ENCODE measurements at regions not wholly inside any gene's neighbourhood (a gene's known extent, or its start where the extent isn't known, plus 50 kb on each side); places are given as distances from the start of the nearest gene placed in this dataset.

DNA sequence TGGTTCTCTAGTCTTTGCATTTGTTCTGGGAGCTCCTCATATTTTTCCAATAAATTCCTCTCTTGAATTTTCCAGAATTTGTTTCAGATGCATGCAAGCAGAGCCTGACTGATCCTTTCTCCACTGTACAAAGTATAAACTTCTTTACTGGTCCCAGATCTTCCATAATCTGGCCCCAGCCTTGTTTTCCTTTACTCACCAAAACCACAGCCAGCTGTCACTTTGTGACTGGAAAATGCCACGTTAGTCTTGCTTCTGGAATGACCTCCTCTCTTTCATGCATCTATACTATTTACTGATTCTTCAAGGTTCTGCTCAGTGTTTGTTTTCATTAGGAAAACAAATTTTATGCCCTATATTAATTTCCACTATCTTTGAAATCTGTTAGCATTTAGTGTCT lies 60.4 kb upstream of the SPPL2A start:
- DNase-seq = no peak
- no peak overlapping the region for H3K4me3 Mint-ChIP-seq (ENCODE audit: low read depth, unreplicated experiment)
- no peaks in the 10 kb centered on the region for H3K27me3 Mint-ChIP-seq (ENCODE audit: unreplicated experiment)
- BruUV-seq (replicated peaks) = no TSS peak
- H3K4me1 Mint-ChIP-seq (ENCODE audit: low read depth, unreplicated experiment) = peaks cover 8% of the 10 kb centered on the region
- H3K36me3 Mint-ChIP-seq (ENCODE audit: insufficient read depth, unreplicated experiment) = no peaks in the 10 kb centered on the region
- no peak overlapping the region for H3K27ac Mint-ChIP-seq (ENCODE audit: unreplicated experiment)
- CTCF ChIA-PET = interaction anchor here (0.6 kb wide), 1 partner anchor 94 kb away, joined by 3 read pairs; no protein-coding TSS in a partner anchor
- intact Hi-C loops (cut with micrococcal nuclease; ENCODE audit: unreplicated experiment) = no loop called here
- TF ChIP-seq CTCF (IDR thresholded peaks at IDR 0.05; ENCODE audit: unreplicated experiment) = no peak
- H3K9me3 Mint-ChIP-seq (ENCODE audit: low read depth, unreplicated experiment) = no peaks in the 10 kb centered on the region

DNA sequence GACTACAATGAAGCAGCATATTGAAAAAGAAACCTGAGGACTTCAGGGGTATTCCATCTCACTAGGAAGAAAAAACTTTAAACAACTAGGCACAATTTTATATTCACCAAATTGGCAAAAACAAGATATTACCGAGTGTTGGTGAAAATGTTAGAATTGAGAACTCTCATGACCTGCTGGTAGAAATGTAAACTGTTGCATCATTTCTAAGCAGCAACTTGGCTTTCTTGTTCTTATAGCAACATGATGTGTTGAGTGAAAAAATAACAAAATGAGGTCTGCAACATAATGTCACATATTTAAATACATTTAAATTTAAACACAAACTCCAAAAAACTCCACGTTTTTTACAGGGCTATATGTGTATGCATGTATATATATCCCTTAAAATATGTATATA lies 59.0 kb upstream of the SPPL2A start:
- H3K4me1 Mint-ChIP-seq (ENCODE audit: low read depth, unreplicated experiment) = peaks cover 8% of the 10 kb centered on the region
- BruUV-seq (replicated peaks) = no TSS peak
- CTCF ChIA-PET = no interaction called here
- DNase-seq = no peak
- no peak for TF ChIP-seq CTCF (IDR thresholded peaks at IDR 0.05; ENCODE audit: unreplicated experiment)
- no peak overlapping the region for H3K27ac Mint-ChIP-seq (ENCODE audit: unreplicated experiment)
- no peak overlapping the region for H3K4me3 Mint-ChIP-seq (ENCODE audit: low read depth, unreplicated experiment)
- intact Hi-C loops (cut with micrococcal nuclease; ENCODE audit: unreplicated experiment) = no loop called here
- H3K36me3 Mint-ChIP-seq (ENCODE audit: insufficient read depth, unreplicated experiment) = no peaks in the 10 kb centered on the region
- H3K9me3 Mint-ChIP-seq (ENCODE audit: low read depth, unreplicated experiment) = no peaks in the 10 kb centered on the region
- H3K27me3 Mint-ChIP-seq (ENCODE audit: unreplicated experiment) = no peaks in the 10 kb centered on the region

GRCh38 chr15:50823281-50823680 lies 57.8 kb upstream of the SPPL2A start:
- DNase-seq = no peak
- Mint-ChIP-seq H3K27me3 (ENCODE audit: unreplicated experiment) (no peaks in the 10 kb centered on the region), H3K4me3 (ENCODE audit: low read depth, unreplicated experiment) (no peak overlapping the region), H3K4me1 (ENCODE audit: low read depth, unreplicated experiment) (no peaks in the 10 kb centered on the region), H3K9me3 (ENCODE audit: low read depth, unreplicated experiment) (no peaks in the 10 kb centered on the region), H3K27ac (ENCODE audit: unreplicated experiment) (no peak overlapping the region), H3K36me3 (ENCODE audit: insufficient read depth, unreplicated experiment) (no peaks in the 10 kb centered on the region)
- no TSS peak for BruUV-seq (replicated peaks)
- CTCF ChIA-PET = no interaction called here
- intact Hi-C loops (cut with micrococcal nuclease; ENCODE audit: unreplicated experiment) = no loop called here
- no peak for TF ChIP-seq CTCF (IDR thresholded peaks at IDR 0.05; ENCODE audit: unreplicated experiment)

- intact Hi-C loops (cut with micrococcal nuclease; ENCODE audit: unreplicated experiment) = no loop called here
- Mint-ChIP-seq H3K9me3 (ENCODE audit: low read depth, unreplicated experiment) (no peaks in the 10 kb centered on the region), H3K4me1 (ENCODE audit: low read depth, unreplicated experiment) (peaks cover 4% of the 10 kb centered on the region), H3K27me3 (ENCODE audit: unreplicated experiment) (no peaks in the 10 kb centered on the region), H3K27ac (ENCODE audit: unreplicated experiment) (no peak overlapping the region), H3K36me3 (ENCODE audit: insufficient read depth, unreplicated experiment) (no peaks in the 10 kb centered on the region), H3K4me3 (ENCODE audit: low read depth, unreplicated experiment) (no peak overlapping the region)
- BruUV-seq (replicated peaks) = no TSS peak
- no peak for TF ChIP-seq CTCF (IDR thresholded peaks at IDR 0.05; ENCODE audit: unreplicated experiment)
- CTCF ChIA-PET = no interaction called here
- DNase-seq = no peak
Observed at GRCh38 chr15:50821476-50821875, 56.0 kb upstream of the SPPL2A start.

Data from Calu3 (cell line).